IgD-negative memory B cell (primary cell): ENCODE measurements at regions not wholly inside any gene's neighbourhood (a gene's known extent, or its start where the extent isn't known, plus 50 kb on each side); places are given as distances from the start of the nearest gene placed in this dataset.
"Not testable (repeated sequence)": the region's sequence is repeated elsewhere in the genome, so short reads cannot be mapped to it uniquely, and the experiment has no call there.

Experiments
- H3K27ac Mint-ChIP-seq, 3 donors: one replicate each; pipeline ENCODE4 v1.8.0; 2020 to 2022; ENCODE audit warnings: mild to moderate bottlenecking in 3 of 3, mixed read lengths in 3 of 3, moderate library complexity in 1 of 3
- H3K27me3 Mint-ChIP-seq: one replicate; pipeline ENCODE4 v1.8.0; 2021; ENCODE audit warnings: mixed read lengths
- H3K36me3 Mint-ChIP-seq: one replicate; pipeline ENCODE4 v1.8.0; 2020; ENCODE audit warnings: mild to moderate bottlenecking, mixed read lengths
- H3K4me1 Mint-ChIP-seq, 3 donors: one replicate each; pipeline ENCODE4 v1.8.0; 2020 to 2022; ENCODE audit warnings: mixed read lengths in 3 of 3, mild to moderate bottlenecking in 1 of 3
- H3K4me3 Mint-ChIP-seq, 4 donors: one replicate each; pipeline ENCODE4 v1.8.0; 2020 to 2022; ENCODE audit warnings: mild to moderate bottlenecking in 4 of 4, mixed read lengths in 4 of 4, moderate library complexity in 3 of 4
- H3K9me3 Mint-ChIP-seq, 3 donors: one replicate each; pipeline ENCODE4 v1.8.0; 2020 to 2021; ENCODE audit warnings: mixed read lengths in 3 of 3, mild to moderate bottlenecking in 1 of 3

DNA sequence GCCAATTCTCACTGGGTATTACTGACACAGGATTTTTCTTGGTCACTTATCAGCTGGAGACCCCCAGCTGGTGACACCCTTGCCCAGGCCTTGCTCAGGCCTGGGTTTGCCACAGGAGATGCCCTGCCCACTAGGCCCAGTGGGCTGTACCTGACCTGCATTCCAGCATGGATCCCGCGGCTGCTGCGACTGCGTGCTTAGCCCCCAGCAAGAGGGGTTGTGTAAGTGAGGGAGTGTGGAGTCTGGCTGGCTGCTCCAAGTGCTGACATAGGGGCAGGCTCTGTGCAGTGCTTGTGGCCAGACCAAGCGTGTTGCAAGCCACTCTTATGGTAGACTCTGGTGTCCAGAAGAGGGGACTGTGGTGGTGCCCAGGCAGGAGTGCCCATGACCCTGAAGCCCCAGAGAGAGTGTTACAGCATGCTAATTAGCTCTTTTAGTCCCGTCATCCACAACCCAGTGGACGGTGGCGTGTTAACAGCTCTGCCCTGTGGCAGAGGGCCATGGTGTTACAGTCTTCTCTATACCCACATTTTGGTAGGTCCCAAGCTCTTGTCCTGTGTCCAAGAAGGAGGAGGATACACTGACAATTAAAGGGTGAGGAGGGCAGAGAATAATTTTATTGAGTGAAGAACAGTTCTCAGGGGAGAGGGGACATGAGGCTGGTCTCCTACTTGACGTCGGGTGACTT is 491.7 kb upstream of the MEIS1 start:
- Mint-ChIP-seq H3K4me1 (no peaks in the 10 kb centered on the region), H3K9me3 (peaks cover 0 to 6% (median 0%) of the 10 kb centered on the region in 3 donors), H3K27ac (no peak overlapping the region), H3K36me3 (no peaks in the 10 kb centered on the region), H3K4me3 (no peak overlapping the region), H3K27me3 (peaks cover under 1% of the 10 kb centered on the region)

DNA sequence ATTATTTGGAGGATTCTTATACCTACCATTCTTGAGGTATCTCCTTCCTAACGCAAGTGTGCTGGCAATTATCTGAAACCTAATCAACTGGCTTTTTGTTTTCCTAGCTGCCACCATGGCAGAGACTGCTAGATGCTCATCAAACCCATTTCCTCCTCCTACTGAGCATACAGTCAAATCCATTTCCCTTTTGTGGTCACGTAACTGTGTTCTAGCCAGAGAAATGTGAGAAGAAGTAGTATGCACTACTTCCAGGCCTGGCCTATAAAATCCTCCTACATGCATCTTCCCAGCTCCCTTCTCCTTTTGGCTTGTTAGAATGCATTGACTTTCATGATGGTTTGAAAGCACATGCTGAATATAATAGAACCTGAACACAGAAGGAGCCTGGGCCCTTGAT is 494.1 kb upstream of the MEIS1 start:
- Mint-ChIP-seq H3K27ac (no peak overlapping the region), H3K36me3 (no peaks in the 10 kb centered on the region), H3K9me3 (peaks cover 0 to 4% (median 0%) of the 10 kb centered on the region in 3 donors)

DNA sequence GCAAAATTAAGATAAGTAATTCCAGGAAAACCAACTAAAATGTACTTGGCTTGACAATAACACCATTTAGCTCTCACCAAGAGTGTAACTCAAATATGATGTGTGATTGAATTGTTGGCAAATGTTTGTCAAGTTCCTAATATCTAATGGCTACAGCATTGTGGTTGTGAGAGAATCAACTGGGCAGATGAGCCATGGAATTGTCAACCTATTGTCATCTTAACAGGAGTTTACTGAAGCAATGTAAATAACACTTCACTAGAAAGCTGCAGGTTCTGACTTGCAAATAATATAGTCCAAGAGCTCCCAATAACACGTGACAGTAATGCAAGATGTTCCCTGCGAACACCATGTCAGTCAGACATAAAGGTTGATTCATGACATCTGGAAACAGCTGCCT is 495.2 kb upstream of the MEIS1 start:
- Mint-ChIP-seq H3K27me3 (peaks cover 2% of the 10 kb centered on the region), H3K36me3 (no peaks in the 10 kb centered on the region), H3K4me3 (no peak overlapping the region), H3K27ac (no peak overlapping the region), H3K9me3 (peaks cover 0 to 4% (median 0%) of the 10 kb centered on the region in 3 donors), H3K4me1 (no peaks in the 10 kb centered on the region)

More for the DNA sequence above, 494.1 kb upstream of the MEIS1 start:
- H3K4me3 Mint-ChIP-seq, result no peak overlapping the region
- peaks cover 2% of the 10 kb centered on the region for H3K27me3 Mint-ChIP-seq
- H3K4me1 Mint-ChIP-seq, result no peaks in the 10 kb centered on the region

- peaks cover 4% of the 10 kb centered on the region for H3K27me3 Mint-ChIP-seq
- H3K4me3 Mint-ChIP-seq, result no peak overlapping the region
- H3K36me3 Mint-ChIP-seq, result no peaks in the 10 kb centered on the region
- no peaks in the 10 kb centered on the region for H3K9me3 Mint-ChIP-seq
- H3K4me1 Mint-ChIP-seq, result no peaks in the 10 kb centered on the region
- H3K27ac Mint-ChIP-seq, result no peak overlapping the region
Measured at GRCh38 chr2:65937379-65938160, 497.4 kb upstream of the MEIS1 start.

DNA sequence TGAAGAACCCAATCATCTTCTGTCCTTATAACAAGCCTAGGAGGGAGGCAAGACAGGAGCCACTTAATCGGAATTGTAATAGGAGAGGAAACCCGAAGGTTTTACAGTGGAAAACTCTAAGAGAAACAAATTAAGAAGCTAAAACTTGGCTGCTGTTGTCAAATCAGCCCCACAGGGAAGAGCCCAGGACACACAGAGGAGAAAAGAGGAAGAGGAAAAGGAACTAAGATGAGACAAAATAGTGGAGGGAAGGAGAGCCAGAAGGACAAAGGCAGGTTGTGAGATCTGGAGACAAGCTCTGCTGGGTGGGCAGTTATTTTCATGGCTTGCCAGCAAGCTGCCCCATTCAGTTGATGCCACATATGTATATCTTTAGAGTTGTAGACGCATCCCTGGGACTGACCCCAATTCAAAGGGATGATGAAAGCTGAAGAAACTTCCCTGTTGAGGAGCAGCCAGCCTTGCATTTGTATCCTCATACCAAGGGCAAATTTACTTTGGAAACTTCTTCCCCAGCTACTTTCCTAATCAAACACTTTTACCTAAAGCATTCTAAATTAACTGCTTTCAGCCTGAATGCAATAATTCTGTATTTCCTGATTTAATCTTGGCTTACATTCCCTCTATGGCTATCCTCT is 499.8 kb upstream of the MEIS1 start:
- Mint-ChIP-seq H3K4me3 (no peak overlapping the region), H3K36me3 (peaks cover 2% of the 10 kb centered on the region), H3K4me1 (no peaks in the 10 kb centered on the region)

GRCh38 chr2:65932571-65932970 is 500.2 kb upstream of the SPRED2 start:
- Mint-ChIP-seq H3K27me3 (peaks cover 4% of the 10 kb centered on the region), H3K27ac (no peak overlapping the region), H3K4me3 (no peak overlapping the region), H3K36me3 (peaks cover 2% of the 10 kb centered on the region), H3K4me1 (no peaks in the 10 kb centered on the region), H3K9me3 (peaks cover 0 to 3% (median 0%) of the 10 kb centered on the region in 3 donors)

More for the DNA sequence above, 499.8 kb upstream of the MEIS1 start:
- peaks cover 0 to 3% (median 0%) of the 10 kb centered on the region in 3 donors for H3K9me3 Mint-ChIP-seq
- no peak overlapping the region for H3K27ac Mint-ChIP-seq
- H3K27me3 Mint-ChIP-seq, result peaks cover 6% of the 10 kb centered on the region

GRCh38 chr2:65931056-65931455 is 498.7 kb upstream of the SPRED2 start:
- H3K4me3 Mint-ChIP-seq, result no peak overlapping the region
- peaks cover 4% of the 10 kb centered on the region for H3K27me3 Mint-ChIP-seq
- peaks cover 0 to 3% (median 0%) of the 10 kb centered on the region in 3 donors for H3K9me3 Mint-ChIP-seq
- no peaks in the 10 kb centered on the region for H3K4me1 Mint-ChIP-seq
- no peak overlapping the region for H3K27ac Mint-ChIP-seq
- H3K36me3 Mint-ChIP-seq, result peaks cover 2% of the 10 kb centered on the region

GRCh38 chr2:65930259-65930658 is 497.9 kb upstream of the SPRED2 start:
- H3K27me3 Mint-ChIP-seq, result peaks cover 4% of the 10 kb centered on the region
- no peaks in the 10 kb centered on the region for H3K4me1 Mint-ChIP-seq
- no peak overlapping the region for H3K27ac Mint-ChIP-seq
- H3K9me3 Mint-ChIP-seq, result peaks cover 0 to 3% (median 0%) of the 10 kb centered on the region in 3 donors
- no peak overlapping the region for H3K4me3 Mint-ChIP-seq
- H3K36me3 Mint-ChIP-seq, result peaks cover 2% of the 10 kb centered on the region

GRCh38 chr2:65929664-65930063 is 497.3 kb upstream of the SPRED2 start:
- H3K4me3 Mint-ChIP-seq, H3K27ac Mint-ChIP-seq, H3K36me3 Mint-ChIP-seq, H3K4me1 Mint-ChIP-seq, H3K27me3 Mint-ChIP-seq, H3K9me3 Mint-ChIP-seq: not testable (repeated sequence)

GRCh38 chr2:65922794-65923193 is 490.4 kb upstream of the SPRED2 start:
- peaks cover 0 to 4% (median 0%) of the 10 kb centered on the region in 3 donors for H3K9me3 Mint-ChIP-seq
- no peaks in the 10 kb centered on the region for H3K36me3 Mint-ChIP-seq
- no peak overlapping the region for H3K4me3 Mint-ChIP-seq
- H3K4me1 Mint-ChIP-seq, result no peaks in the 10 kb centered on the region
- no peaks in the 10 kb centered on the region for H3K27me3 Mint-ChIP-seq
- no peak overlapping the region for H3K27ac Mint-ChIP-seq

GRCh38 chr2:65922030-65922429 is 489.6 kb upstream of the SPRED2 start:
- H3K4me3 Mint-ChIP-seq, result no peak overlapping the region
- H3K36me3 Mint-ChIP-seq, result no peaks in the 10 kb centered on the region
- H3K27me3 Mint-ChIP-seq, result peaks cover 2% of the 10 kb centered on the region
- no peaks in the 10 kb centered on the region for H3K4me1 Mint-ChIP-seq
- H3K9me3 Mint-ChIP-seq, result peaks cover 0 to 4% (median 0%) of the 10 kb centered on the region in 3 donors
- H3K27ac Mint-ChIP-seq, result no peak overlapping the region

DNA sequence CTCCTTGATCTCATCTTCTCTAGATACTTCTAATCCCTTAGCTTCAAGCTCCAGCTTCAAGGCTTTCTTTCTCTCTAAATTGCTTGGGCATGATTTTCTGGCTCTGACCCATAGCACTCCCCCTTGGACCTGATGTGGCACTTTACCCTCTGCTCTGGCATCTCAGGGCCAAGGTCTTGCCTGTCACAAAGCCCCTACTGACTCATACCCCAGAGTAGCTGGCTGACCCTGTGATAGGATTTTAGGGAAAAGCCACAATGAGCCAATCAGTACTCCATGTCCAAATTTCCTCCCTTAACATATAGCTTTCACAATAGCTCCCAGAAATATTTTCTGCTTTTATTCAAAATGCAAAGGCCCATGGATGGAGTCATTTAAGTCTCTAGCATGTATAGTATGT is 488.7 kb upstream of the SPRED2 start:
- Mint-ChIP-seq H3K4me3 (no peak overlapping the region), H3K4me1 (no peaks in the 10 kb centered on the region), H3K27ac (no peak overlapping the region), H3K9me3 (peaks cover 0 to 4% (median 0%) of the 10 kb centered on the region in 3 donors), H3K27me3 (peaks cover 2% of the 10 kb centered on the region), H3K36me3 (no peaks in the 10 kb centered on the region)

DNA sequence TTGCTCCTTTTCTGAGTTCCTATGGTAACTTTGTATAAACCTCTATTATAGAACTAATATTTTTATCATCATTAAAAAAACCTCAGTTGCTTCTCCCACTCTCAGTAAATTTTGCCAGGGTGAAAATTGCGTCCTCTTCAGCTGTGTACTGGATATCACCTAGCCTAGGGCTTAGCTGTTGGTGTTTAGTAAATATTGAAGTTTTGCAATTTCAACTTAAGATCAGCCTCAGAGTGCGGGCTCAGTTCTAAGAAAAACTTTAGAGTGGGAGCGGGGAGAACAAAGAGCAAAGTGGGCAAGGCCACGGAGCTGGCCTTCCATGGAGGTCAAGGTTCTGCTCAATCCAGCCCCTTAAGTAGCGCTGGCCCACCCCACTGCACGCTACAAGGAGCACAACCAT is 488.3 kb upstream of the SPRED2 start:
- H3K4me1 Mint-ChIP-seq, result no peaks in the 10 kb centered on the region
- H3K27me3 Mint-ChIP-seq, result peaks cover 2% of the 10 kb centered on the region
- no peak overlapping the region for H3K4me3 Mint-ChIP-seq
- peaks cover 0 to 4% (median 0%) of the 10 kb centered on the region in 3 donors for H3K9me3 Mint-ChIP-seq
- no peak overlapping the region for H3K27ac Mint-ChIP-seq
- no peaks in the 10 kb centered on the region for H3K36me3 Mint-ChIP-seq

DNA sequence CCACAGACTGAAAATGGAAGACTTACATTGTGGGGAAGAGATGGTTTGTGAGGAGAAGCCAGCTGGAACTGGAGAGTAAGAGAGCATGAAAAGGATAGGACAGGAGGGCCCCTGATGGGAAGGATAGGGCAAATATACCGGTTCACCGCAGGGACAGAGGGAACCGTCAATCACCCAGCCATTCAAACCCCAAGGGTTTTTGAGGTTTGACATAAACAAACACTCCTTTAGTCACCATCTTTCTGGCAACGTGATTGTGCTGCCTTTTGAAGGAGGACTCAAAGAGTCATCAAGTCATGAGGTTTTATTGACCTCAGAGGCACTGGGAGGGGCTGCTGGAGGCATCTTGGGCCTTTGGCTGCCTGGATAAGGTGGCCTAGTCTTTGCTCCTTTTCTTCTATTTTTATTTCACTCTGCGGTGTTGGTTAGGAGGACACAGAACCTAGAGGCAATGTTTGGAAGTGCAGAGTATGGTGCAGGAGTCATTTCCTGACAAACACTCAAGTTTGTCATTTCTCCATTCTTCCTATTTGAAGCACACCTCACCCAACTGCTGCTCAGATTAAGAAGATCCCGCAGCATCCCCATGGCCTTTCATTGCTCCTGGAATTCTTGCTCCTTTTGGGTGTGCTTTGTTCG is 487.3 kb upstream of the SPRED2 start:
- Mint-ChIP-seq H3K27me3 (peaks cover 2% of the 10 kb centered on the region), H3K36me3 (no peaks in the 10 kb centered on the region), H3K4me1 (no peaks in the 10 kb centered on the region), H3K4me3 (no peak overlapping the region), H3K9me3 (peaks cover 0 to 4% (median 0%) of the 10 kb centered on the region in 3 donors), H3K27ac (no peak overlapping the region)

GRCh38 chr2:65918760-65919187 is 486.4 kb upstream of the SPRED2 start:
- H3K4me1 Mint-ChIP-seq, result no peaks in the 10 kb centered on the region
- H3K4me3 Mint-ChIP-seq, result no peak overlapping the region
- no peaks in the 10 kb centered on the region for H3K36me3 Mint-ChIP-seq
- H3K9me3 Mint-ChIP-seq, result peaks cover 0 to 4% (median 0%) of the 10 kb centered on the region in 3 donors
- H3K27me3 Mint-ChIP-seq, result peaks cover 2% of the 10 kb centered on the region
- no peak overlapping the region for H3K27ac Mint-ChIP-seq
